MV-4-11 (cell line): ENCODE measurements at regions not wholly inside any gene's neighbourhood (a gene's known extent, or its start where the extent isn't known, plus 50 kb on each side); places are given as distances from the start of the nearest gene placed in this dataset.
"Not testable (repeated sequence)": the region's sequence is repeated elsewhere in the genome, so short reads cannot be mapped to it uniquely, and the experiment has no call there.

Source experiments
- DNase-seq: peaks from one replicate; lab custom pipeline; 2025; lab: John Stamatoyannopoulos, UW

GRCh38 chr5:144004751-144005150 lies 165.7 kb downstream of the YIPF5 start:
- no peak for DNase-seq

DNA sequence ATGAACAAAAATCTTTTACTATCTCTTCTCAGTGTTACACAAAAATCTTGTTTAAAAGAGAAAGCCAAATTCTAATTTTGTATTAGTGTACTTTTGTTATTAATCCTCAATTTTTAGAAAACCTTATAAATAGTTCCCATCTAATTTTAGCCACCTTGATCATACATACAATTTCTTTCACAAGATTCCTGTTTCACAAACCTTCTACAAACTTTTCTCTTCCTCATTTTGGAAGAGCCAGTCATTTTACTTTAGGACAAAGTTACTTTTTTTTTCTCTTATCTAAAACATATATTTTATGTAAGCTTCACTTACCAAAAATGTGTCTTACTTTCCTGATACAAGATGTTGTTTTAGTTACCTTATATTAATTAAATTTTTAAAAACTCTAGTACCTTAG lies 161.3 kb downstream of the YIPF5 start:
- peak; percentile 52 for DNase-seq

- no peak for DNase-seq
These were observed 159.1 kb downstream of the YIPF5 start for GRCh38 chr5:144011388-144011787.

DNA sequence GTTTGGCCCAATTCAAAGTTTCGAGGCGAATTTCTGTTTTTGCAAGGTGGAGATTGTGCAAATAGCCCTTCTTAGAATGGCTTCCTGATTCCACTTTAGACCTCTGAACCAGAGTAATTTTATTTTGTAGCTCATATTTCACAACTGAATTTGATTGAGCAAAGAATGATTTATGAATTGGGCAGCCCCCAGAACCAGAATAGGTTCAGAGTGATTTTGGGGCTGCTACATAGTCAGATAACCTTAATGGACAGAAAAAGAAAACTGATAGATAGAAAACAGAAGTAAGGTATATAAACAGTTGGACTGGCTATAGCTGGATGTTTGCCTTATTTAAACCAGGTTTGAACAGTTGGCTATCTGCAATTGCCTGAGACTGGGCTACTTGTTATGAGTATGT lies 156.6 kb downstream of the YIPF5 start:
- no peak for DNase-seq

- DNase-seq = no peak
These were observed 154.5 kb downstream of the YIPF5 start for GRCh38 chr5:144015961-144016360.

DNA sequence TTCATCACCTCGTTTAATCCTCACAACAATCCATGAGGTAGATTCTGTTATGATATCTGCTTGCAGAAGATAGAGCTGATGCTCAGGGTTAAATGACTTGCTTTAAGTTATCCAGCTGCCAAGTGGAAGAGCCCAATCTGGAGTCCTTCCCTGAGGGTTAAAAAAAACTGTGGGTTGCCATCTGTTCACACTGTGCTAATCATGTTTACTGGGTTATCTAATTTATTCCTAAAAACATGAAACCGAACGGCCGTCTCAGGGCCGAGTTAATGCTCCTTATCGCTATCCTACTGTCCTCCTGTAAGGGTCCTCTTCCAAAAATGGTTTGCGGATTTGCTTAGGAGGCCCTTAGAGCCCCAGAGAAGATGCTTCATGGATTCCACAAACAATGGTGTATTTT lies 153.3 kb downstream of the YIPF5 start:
- no peak for DNase-seq

DNA sequence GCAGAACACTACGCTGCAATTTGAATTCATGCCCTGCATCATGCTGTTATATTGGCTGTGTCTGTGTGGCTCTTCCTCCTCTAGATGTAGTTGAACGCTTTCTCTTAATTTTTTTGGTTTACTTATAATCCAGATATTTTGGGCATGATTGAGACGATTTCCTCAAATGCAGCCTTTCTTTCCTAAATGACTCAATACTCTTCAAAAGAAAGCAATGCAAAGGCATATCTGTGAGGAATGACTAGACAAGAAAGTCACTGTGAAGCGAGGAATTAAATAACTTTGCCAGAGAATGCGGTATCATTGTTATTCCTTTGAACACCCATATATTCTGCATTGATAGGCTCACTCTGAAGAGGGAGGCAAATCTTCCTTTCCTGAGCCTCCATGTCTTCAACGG lies 152.8 kb downstream of the YIPF5 start:
- DNase-seq = no peak

- no peak for DNase-seq
These were observed 146.4 kb downstream of the YIPF5 start for GRCh38 chr5:144024090-144024489.

- no peak for DNase-seq
These were observed 145.9 kb downstream of the YIPF5 start for GRCh38 chr5:144024545-144024944.

- DNase-seq = no peak
These were observed 144.2 kb downstream of the YIPF5 start for GRCh38 chr5:144026286-144026685.

- DNase-seq = no peak
These were observed 142.4 kb downstream of the YIPF5 start for GRCh38 chr5:144028058-144028457.

GRCh38 chr5:144028636-144029035 lies 141.8 kb downstream of the YIPF5 start:
- DNase-seq = no peak

DNA sequence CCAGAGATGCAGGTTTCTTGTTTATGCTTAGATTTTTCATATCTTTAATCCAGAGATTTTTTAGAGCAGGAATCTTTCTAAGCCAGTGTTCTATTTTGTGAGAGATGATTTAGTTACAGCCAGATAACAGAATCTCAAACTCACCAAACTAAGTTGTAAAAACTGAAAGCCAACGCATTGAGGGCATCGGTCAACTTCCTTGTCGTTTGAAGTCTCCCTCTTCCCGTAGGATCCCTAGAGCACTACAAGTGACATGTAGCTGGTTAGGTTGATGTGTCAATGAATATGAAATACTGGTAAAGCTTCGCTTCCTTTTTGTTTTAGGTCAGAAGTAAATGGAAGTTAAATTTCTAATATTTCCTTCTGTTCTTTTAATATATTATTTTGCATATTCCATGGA lies 139.6 kb downstream of the YIPF5 start:
- no peak for DNase-seq

- DNase-seq = no peak
These were observed 138.1 kb downstream of the YIPF5 start for GRCh38 chr5:144032375-144032774.

DNA sequence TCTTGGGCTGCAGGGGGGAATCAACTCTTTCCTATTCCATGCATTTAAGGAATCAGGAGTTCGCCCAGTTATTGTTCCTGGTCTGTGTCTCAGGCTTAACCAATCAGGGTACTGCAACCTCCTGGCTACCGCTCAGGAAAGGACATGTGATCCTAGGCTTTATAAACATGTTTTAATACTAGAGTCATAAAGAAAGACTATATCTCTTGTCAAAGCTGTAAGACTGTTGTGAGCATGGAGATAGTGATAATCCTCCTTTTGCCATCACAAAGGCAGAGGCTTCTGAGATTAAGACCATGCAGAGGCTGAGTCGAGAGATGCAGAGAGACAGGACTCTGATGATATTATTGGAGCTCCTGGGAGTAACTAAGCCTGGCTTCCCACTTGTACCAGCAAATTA lies 137.0 kb downstream of the YIPF5 start:
- DNase-seq = no peak

GRCh38 chr5:144035046-144035740 lies 135.3 kb downstream of the YIPF5 start:
- peak; percentile 32 for DNase-seq

DNA sequence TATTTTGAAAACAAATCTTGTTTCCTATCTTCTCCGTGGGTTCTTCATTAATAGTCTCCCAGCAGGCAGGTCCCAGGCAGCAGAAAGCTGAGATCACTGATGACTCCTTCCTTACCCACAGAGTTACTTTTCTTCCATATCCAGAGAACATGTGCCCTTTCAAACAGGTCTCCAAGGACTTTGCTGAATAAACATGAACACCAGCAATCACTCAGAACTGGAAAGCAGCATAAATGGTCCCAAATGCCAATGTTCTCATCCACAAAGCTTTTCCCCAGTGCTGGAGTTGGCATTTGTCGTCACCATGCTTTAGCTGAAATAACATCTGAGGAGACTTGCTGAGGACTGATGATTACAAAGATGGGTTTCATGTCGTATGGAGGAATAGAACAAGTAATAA lies 134.0 kb downstream of the YIPF5 start:
- no peak for DNase-seq

- no peak for DNase-seq
These were observed 129.7 kb downstream of the YIPF5 start for GRCh38 chr5:144040615-144041305.

DNA sequence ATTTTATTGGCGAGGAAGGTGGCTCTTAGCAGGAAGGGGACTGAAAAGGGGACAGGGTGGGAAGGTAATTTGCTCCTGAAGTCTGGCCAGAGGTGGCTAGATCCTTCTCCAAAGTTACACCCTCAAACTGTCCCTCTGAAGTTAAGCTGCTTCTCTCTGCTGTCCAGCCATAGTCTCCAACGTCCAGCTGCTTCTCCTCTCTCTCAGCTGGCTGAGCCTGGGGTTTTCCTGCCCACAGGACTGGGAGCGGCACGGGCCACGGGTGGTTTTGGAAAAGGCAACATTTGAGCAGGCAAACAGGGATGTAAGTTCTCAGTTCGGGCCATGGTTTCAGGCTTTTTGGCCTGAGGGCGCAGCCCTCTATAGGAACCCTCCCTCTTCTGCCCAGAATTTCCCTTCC lies 128.3 kb downstream of the YIPF5 start:
- no peak for DNase-seq

DNA sequence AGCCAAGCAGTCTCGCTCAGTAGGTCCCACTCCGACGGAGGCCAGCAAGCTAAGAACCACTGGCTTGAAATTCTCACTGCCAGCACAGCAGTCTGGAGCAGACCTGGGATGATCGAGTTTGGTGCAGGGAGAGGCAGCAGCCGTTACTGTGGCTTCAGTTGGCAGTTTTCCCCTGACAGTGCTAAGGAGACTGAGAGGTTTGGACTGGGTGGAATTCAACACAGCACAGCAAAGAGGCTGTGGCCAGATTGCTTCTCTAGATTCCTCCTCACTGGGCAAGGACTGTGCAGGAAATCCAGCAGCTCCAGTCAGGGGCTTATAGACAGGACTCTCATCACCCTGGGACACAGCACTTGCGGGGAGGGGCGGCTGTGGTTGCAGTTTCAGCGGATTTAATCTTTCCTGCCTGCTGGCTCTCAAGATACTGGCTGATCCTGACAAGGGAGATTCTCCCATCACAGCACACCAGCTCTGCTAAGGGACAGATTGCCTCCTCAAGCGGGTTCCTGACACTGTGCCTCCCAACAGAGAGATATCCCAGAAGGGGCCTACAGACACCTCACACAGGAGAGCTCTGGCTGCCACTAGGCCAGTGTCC lies 122.1 kb downstream of the YIPF5 start:
- DNase-seq = no peak

DNA sequence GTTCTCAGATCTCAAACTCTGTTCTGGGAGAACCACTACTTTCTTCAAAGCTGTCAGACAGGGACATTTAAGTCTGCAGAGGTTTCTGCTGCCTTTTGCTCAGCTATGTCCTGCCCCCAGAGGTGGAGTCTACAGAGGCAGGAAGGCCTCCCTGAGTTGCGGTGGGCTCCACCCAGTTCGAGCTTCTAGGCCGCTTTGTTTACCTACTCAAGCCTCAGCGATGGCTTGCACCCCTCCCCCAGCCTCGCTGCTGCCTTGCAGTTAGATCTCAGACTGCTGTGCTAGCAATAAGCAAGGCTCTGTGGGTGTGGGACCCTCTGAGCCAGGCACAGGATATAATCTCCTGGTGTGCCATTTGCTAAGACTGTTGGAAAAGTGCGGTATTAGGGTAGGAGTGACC lies 115.1 kb downstream of the YIPF5 start:
- not testable (repeated sequence) for DNase-seq

GRCh38 chr5:144060091-144060490 lies 110.4 kb downstream of the YIPF5 start:
- not testable (repeated sequence) for DNase-seq

GRCh38 chr5:144060598-144060997 lies 109.9 kb downstream of the YIPF5 start:
- DNase-seq = no peak
